ENCODE measurements at regions not wholly inside any gene's neighbourhood (a gene's known extent, or its start where the extent isn't known, plus 50 kb on each side); places are given as distances from the start of the nearest gene placed in this dataset.
A peak's percentile ranks its signal among the peaks of the same experiment; 100 is the strongest.

- Mint-ChIP-seq H3K27ac (no peak overlapping the region), H3K4me3 (no peak overlapping the region), H3K4me1 (peaks cover 48% of the 10 kb centered on the region), H3K27me3 (ENCODE audit: low read depth) (peaks cover 44% of the 10 kb centered on the region), H3K36me3 (no peaks in the 10 kb centered on the region), H3K9me3 (no peaks in the 10 kb centered on the region)
- TF ChIP-seq, protein P1, sequence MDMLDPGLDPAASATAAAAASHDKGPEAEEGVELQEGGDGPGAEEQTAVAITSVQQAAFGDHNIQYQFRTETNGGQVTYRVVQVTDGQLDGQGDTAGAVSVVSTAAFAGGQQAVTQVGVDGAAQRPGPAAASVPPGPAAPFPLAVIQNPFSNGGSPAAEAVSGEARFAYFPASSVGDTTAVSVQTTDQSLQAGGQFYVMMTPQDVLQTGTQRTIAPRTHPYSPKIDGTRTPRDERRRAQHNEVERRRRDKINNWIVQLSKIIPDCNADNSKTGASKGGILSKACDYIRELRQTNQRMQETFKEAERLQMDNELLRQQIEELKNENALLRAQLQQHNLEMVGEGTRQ (CRISPR knock-in tag; IDR thresholded peaks at IDR 0.05), result no peak
- TF ChIP-seq NR1H2 (CRISPR knock-in tag; IDR thresholded peaks at IDR 0.05), result no peak
- no peak for TF ChIP-seq NFYB (CRISPR knock-in tag; conservative IDR thresholded peaks at IDR 0.05; ENCODE audit: low read depth)
- no peak for TF ChIP-seq KAT7 (CRISPR knock-in tag; IDR thresholded peaks at IDR 0.05; ENCODE audit: borderline replicate concordance)
- no peak for TF ChIP-seq SOX15 (CRISPR knock-in tag; IDR thresholded peaks at IDR 0.05)
- ChIA-PET CTCF (interaction anchor here (0.5 to 4.4 kb wide), 9 partner anchors 13 to 1149 kb away, joined by 3 to 35 read pairs (median 4); no protein-coding TSS in a partner anchor), POLR2A (interaction anchor here (0.6 to 1.2 kb wide), 2 partner anchors 68 to 242 kb away, joined by 3 to 4 read pairs; no protein-coding TSS in a partner anchor)
- ATAC-seq, result no peak
- DNase-seq (ENCODE audit: low spot score), result no peak
Observed at GRCh38 chr9:95751520-95751790, 124.0 kb upstream of the ERCC6L2 start.

DNA sequence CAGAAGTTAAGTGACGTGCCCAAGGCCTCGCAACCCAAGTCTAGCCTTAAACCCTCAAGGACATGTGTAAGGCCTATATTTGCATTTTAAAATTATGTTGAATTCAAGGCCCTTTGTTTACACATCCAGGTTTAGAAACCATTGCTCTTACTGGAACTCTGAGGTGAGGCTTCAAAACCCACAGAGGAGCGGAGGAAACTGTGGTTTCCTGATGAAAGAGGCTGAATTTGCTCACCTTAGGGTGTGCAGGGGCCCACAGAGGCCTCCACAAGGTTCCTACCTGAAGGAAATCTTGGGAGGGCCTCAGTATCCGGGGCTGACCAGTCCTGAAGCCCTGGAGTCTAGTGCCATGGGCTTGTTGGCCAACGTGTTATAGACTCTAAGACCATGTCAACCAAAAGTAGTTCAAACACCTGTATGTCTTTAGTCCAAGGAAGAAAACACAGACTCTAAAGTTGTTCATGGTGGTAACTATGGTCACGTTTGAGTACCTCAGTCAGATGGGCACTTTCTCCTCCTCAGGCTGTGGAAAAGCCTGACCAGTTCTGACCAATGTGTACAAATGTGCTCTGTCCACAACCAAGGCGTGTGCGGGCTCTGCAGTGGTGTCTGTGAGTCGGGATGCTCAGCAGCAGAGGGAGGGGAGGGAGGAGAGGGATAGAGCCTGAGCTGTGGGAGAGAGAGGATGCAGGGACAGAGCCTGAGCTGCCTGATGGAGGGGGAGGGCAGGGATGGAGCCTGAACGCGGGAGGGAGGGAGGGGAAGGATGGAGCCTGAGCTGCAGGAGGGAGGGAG, 124.6 kb upstream of the ERCC6L2 start:
- no peaks in the 10 kb centered on the region for H3K9me3 Mint-ChIP-seq
- TF ChIP-seq, protein P2, sequence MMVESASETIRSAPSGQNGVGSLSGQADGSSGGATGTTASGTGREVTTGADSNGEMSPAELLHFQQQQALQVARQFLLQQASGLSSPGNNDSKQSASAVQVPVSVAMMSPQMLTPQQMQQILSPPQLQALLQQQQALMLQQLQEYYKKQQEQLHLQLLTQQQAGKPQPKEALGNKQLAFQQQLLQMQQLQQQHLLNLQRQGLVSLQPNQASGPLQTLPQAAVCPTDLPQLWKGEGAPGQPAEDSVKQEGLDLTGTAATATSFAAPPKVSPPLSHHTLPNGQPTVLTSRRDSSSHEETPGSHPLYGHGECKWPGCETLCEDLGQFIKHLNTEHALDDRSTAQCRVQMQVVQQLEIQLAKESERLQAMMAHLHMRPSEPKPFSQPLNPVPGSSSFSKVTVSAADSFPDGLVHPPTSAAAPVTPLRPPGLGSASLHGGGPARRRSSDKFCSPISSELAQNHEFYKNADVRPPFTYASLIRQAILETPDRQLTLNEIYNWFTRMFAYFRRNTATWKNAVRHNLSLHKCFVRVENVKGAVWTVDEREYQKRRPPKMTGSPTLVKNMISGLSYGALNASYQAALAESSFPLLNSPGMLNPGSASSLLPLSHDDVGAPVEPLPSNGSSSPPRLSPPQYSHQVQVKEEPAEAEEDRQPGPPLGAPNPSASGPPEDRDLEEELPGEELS (CRISPR knock-in tag; IDR thresholded peaks at IDR 0.05), result no peak
- TF ChIP-seq ZNF425 (CRISPR knock-in tag; conservative IDR thresholded peaks at IDR 0.05), result no peak
- TF ChIP-seq, protein P3, sequence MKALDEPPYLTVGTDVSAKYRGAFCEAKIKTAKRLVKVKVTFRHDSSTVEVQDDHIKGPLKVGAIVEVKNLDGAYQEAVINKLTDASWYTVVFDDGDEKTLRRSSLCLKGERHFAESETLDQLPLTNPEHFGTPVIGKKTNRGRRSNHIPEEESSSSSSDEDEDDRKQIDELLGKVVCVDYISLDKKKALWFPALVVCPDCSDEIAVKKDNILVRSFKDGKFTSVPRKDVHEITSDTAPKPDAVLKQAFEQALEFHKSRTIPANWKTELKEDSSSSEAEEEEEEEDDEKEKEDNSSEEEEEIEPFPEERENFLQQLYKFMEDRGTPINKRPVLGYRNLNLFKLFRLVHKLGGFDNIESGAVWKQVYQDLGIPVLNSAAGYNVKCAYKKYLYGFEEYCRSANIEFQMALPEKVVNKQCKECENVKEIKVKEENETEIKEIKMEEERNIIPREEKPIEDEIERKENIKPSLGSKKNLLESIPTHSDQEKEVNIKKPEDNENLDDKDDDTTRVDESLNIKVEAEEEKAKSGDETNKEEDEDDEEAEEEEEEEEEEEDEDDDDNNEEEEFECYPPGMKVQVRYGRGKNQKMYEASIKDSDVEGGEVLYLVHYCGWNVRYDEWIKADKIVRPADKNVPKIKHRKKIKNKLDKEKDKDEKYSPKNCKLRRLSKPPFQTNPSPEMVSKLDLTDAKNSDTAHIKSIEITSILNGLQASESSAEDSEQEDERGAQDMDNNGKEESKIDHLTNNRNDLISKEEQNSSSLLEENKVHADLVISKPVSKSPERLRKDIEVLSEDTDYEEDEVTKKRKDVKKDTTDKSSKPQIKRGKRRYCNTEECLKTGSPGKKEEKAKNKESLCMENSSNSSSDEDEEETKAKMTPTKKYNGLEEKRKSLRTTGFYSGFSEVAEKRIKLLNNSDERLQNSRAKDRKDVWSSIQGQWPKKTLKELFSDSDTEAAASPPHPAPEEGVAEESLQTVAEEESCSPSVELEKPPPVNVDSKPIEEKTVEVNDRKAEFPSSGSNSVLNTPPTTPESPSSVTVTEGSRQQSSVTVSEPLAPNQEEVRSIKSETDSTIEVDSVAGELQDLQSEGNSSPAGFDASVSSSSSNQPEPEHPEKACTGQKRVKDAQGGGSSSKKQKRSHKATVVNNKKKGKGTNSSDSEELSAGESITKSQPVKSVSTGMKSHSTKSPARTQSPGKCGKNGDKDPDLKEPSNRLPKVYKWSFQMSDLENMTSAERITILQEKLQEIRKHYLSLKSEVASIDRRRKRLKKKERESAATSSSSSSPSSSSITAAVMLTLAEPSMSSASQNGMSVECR (CRISPR knock-in tag; IDR thresholded peaks at IDR 0.05; ENCODE audit: borderline replicate concordance), result no peak
- no peak for TF ChIP-seq NFYB (CRISPR knock-in tag; conservative IDR thresholded peaks at IDR 0.05; ENCODE audit: low read depth)
- TF ChIP-seq CTCF (IDR thresholded peaks at IDR 0.05), result no peak
- H3K4me3 Mint-ChIP-seq, result peak overlapping the region; percentile 44
- DNase-seq (ENCODE audit: low spot score), result no peak
- no peak overlapping the region for H3K27ac Mint-ChIP-seq
- H3K4me1 Mint-ChIP-seq, result peaks cover 42% of the 10 kb centered on the region
- H3K27me3 Mint-ChIP-seq (ENCODE audit: low read depth), result peaks cover 39% of the 10 kb centered on the region
- ChIA-PET POLR2A (interaction anchor here (0.6 to 1.2 kb wide), 2 partner anchors 69 to 242 kb away, joined by 3 to 4 read pairs; no protein-coding TSS in a partner anchor), CTCF (interaction anchor here (0.5 to 4.4 kb wide), 8 partner anchors 12 to 1149 kb away, joined by 3 to 35 read pairs (median 4); no protein-coding TSS in a partner anchor)
- ATAC-seq, result no peak
- no peaks in the 10 kb centered on the region for H3K36me3 Mint-ChIP-seq

Data from WTC11 (cell line).